ENCODE measurements at regions not wholly inside any gene's neighbourhood (a gene's known extent, or its start where the extent isn't known, plus 50 kb on each side); places are given as distances from the start of the nearest gene placed in this dataset.
"Not testable (repeated sequence)": the region's sequence is repeated elsewhere in the genome, so short reads cannot be mapped to it uniquely, and the experiment has no call there.

- DNase-seq (ENCODE audit: low read depth) (peak; percentile 36), FAIRE-seq (no peak)
- H3K4me3 ChIP-seq (ENCODE audit: low read depth, low read length), result no peak overlapping the region
- no peaks in the 10 kb centered on the region for H3K27me3 ChIP-seq (ENCODE audit: control insufficient read depth, insufficient read depth, low read length)
- TF ChIP-seq, protein P1, sequence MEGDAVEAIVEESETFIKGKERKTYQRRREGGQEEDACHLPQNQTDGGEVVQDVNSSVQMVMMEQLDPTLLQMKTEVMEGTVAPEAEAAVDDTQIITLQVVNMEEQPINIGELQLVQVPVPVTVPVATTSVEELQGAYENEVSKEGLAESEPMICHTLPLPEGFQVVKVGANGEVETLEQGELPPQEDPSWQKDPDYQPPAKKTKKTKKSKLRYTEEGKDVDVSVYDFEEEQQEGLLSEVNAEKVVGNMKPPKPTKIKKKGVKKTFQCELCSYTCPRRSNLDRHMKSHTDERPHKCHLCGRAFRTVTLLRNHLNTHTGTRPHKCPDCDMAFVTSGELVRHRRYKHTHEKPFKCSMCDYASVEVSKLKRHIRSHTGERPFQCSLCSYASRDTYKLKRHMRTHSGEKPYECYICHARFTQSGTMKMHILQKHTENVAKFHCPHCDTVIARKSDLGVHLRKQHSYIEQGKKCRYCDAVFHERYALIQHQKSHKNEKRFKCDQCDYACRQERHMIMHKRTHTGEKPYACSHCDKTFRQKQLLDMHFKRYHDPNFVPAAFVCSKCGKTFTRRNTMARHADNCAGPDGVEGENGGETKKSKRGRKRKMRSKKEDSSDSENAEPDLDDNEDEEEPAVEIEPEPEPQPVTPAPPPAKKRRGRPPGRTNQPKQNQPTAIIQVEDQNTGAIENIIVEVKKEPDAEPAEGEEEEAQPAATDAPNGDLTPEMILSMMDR (IDR thresholded peaks at IDR 0.05; ENCODE audit: insufficient read depth, low read length, severe bottlenecking), result no peak
- H3K36me3 ChIP-seq (ENCODE audit: control insufficient read depth, insufficient read depth, low read length), result no peaks in the 10 kb centered on the region
Measured at GRCh38 chr6:84635081-84635761, 129.2 kb downstream of the TBX18 start.

DNA sequence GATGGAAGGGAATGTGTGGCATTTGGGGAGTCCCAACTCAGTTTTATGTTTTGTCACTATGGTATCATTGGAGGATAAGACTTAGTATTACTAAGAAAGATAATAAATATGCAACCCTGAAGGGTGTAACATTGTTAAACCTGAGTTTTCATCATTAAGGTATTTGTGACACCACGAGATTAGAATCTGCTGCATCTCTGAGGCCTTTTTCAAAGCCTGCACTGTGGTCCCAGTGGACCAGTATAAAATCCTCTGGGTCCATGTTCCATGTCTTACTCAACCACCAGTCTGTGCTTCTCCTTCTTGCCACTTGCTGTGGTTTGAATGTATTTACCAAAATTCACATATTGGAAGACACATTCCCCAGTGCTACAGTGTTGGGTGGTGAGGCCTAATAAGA is 130.6 kb downstream of the TBX18 start:
- FAIRE-seq (no peak), DNase-seq (ENCODE audit: low read depth) (no peak)
- TF ChIP-seq, protein P1 (IDR thresholded peaks at IDR 0.05; ENCODE audit: insufficient read depth, low read length, severe bottlenecking), result no peak
- Histone ChIP-seq H3K36me3 (ENCODE audit: control insufficient read depth, insufficient read depth, low read length) (no peaks in the 10 kb centered on the region), H3K27me3 (ENCODE audit: control insufficient read depth, insufficient read depth, low read length) (no peaks in the 10 kb centered on the region), H3K4me3 (ENCODE audit: low read depth, low read length) (no peak overlapping the region)

GRCh38 chr6:84626527-84626926 is 137.9 kb downstream of the TBX18 start:
- not testable (repeated sequence) for H3K4me3 ChIP-seq (ENCODE audit: low read depth, low read length)

GRCh38 chr6:84625506-84625905 is 138.9 kb downstream of the TBX18 start:
- FAIRE-seq (no peak), DNase-seq (ENCODE audit: low read depth) (no peak)
- TF ChIP-seq, protein P1 (IDR thresholded peaks at IDR 0.05; ENCODE audit: insufficient read depth, low read length, severe bottlenecking), result no peak
- no peaks in the 10 kb centered on the region for H3K27me3 ChIP-seq (ENCODE audit: control insufficient read depth, insufficient read depth, low read length)
- no peaks in the 10 kb centered on the region for H3K36me3 ChIP-seq (ENCODE audit: control insufficient read depth, insufficient read depth, low read length)
- H3K4me3 ChIP-seq (ENCODE audit: low read depth, low read length), result no peak overlapping the region

More at GRCh38 chr6:84626527-84626926, 137.9 kb downstream of the TBX18 start:
- not testable (repeated sequence) for H3K36me3 ChIP-seq (ENCODE audit: control insufficient read depth, insufficient read depth, low read length); H3K27me3 ChIP-seq (ENCODE audit: control insufficient read depth, insufficient read depth, low read length); DNase-seq (ENCODE audit: low read depth); FAIRE-seq

GRCh38 chr6:84623956-84624680 is 140.3 kb downstream of the TBX18 start:
- Histone ChIP-seq H3K36me3 (ENCODE audit: control insufficient read depth, insufficient read depth, low read length) (no peaks in the 10 kb centered on the region), H3K27me3 (ENCODE audit: control insufficient read depth, insufficient read depth, low read length) (no peaks in the 10 kb centered on the region), H3K4me3 (ENCODE audit: low read depth, low read length) (no peak overlapping the region)
- FAIRE-seq (no peak), DNase-seq (ENCODE audit: low read depth) (peak; percentile 89)
- TF ChIP-seq, protein P1 (IDR thresholded peaks at IDR 0.05; ENCODE audit: insufficient read depth, low read length, severe bottlenecking), result no peak

GRCh38 chr6:84618836-84619235 is 145.6 kb downstream of the TBX18 start:
- H3K4me3 ChIP-seq (ENCODE audit: low read depth, low read length), result no peak overlapping the region
- DNase-seq (ENCODE audit: low read depth), result peak; percentile 38
- H3K36me3 ChIP-seq (ENCODE audit: control insufficient read depth, insufficient read depth, low read length), result no peaks in the 10 kb centered on the region
- FAIRE-seq, result peak; percentile 92
- no peaks in the 10 kb centered on the region for H3K27me3 ChIP-seq (ENCODE audit: control insufficient read depth, insufficient read depth, low read length)
- TF ChIP-seq, protein P1 (IDR thresholded peaks at IDR 0.05; ENCODE audit: insufficient read depth, low read length, severe bottlenecking), result no peak

All from bronchial epithelial cell (primary cell).